Colonic mucosa (tissue), 4 donors: ENCODE measurements at regions not wholly inside any gene's neighbourhood (a gene's known extent, or its start where the extent isn't known, plus 50 kb on each side); places are given as distances from the start of the nearest gene placed in this dataset.

Experiments
- DNase-seq: peaks from one replicate; pipeline ENCODE4 v3.0.0-alpha.2; 2020
- H3K27ac ChIP-seq: fragments of 200-600 bp; one replicate; pipeline ENCODE4 v1.8.0; 2021
- H3K27me3 ChIP-seq: fragments of 200-600 bp; one replicate; pipeline ENCODE4 v1.8.0; 2021
- H3K36me3 ChIP-seq: fragments of 200-600 bp; one replicate; pipeline ENCODE4 v1.8.0; 2021
- H3K4me1 ChIP-seq: fragments of 200-600 bp; one replicate; pipeline ENCODE4 v1.8.0; 2021; ENCODE audit warnings: mild to moderate bottlenecking
- H3K4me3 ChIP-seq: fragments of 200-600 bp; one replicate; pipeline ENCODE4 v1.8.0; 2021
- H3K9ac ChIP-seq, 2 donors: one replicate each; pipeline ENCODE4 v1.7.0; 2013; ENCODE audit warnings: control low read depth in 2 of 2, low read depth in 2 of 2, low read length in 2 of 2
- H3K9me3 ChIP-seq: fragments of 200-600 bp; one replicate; pipeline ENCODE4 v1.8.0; 2021
- CTCF ChIP-seq: fragments of 200-600 bp; IDR thresholded peaks from one replicate; pipeline ENCODE4 v1.8.0; 2022; ENCODE audit warnings: antibody characterized with exemption, mild to moderate bottlenecking
- intact Hi-C: fragments of 100-400 bp; cut with DNase I; formaldehyde crosslinking; loops from one replicate; pipeline ENCODE4 v1.14.1; 2022
- donor health status: healthy.
- donor health status: DM: no; HTN: no; CAD: no.
- donor health status: DM: no; HTN: no; CAD: no.

GRCh38 chr2:200189964-200190363 lies 116.5 kb upstream of the SPATS2L start:
- H3K9ac ChIP-seq, result no peak overlapping the region
- intact Hi-C loops, result no loop called here

GRCh38 chr2:200193331-200193730 lies 113.2 kb upstream of the SPATS2L start:
- Histone ChIP-seq H3K27me3 (no peaks in the 10 kb centered on the region), H3K4me1 (no peaks in the 10 kb centered on the region), H3K36me3 (no peaks in the 10 kb centered on the region), H3K9me3 (no peaks in the 10 kb centered on the region), H3K27ac (no peak overlapping the region), H3K9ac (no peak overlapping the region), H3K4me3 (no peak overlapping the region)
- no peak for DNase-seq
- no peak for TF ChIP-seq CTCF
- intact Hi-C loops, result no loop called here

More at GRCh38 chr2:200189964-200190363, 116.5 kb upstream of the SPATS2L start:
- TF ChIP-seq CTCF, result no peak
- H3K4me3 ChIP-seq, result no peak overlapping the region
- H3K27me3 ChIP-seq, result no peaks in the 10 kb centered on the region
- H3K36me3 ChIP-seq, result no peaks in the 10 kb centered on the region
- H3K4me1 ChIP-seq, result no peaks in the 10 kb centered on the region
- H3K27ac ChIP-seq, result no peak overlapping the region
- DNase-seq, result no peak
- H3K9me3 ChIP-seq, result no peaks in the 10 kb centered on the region

- Histone ChIP-seq H3K9me3 (no peaks in the 10 kb centered on the region), H3K4me3 (no peak overlapping the region), H3K4me1 (no peaks in the 10 kb centered on the region), H3K27me3 (no peaks in the 10 kb centered on the region), H3K36me3 (no peaks in the 10 kb centered on the region), H3K9ac (no peak overlapping the region), H3K27ac (no peak overlapping the region)
- intact Hi-C loops, result no loop called here
- DNase-seq, result no peak
- no peak for TF ChIP-seq CTCF
Observed at GRCh38 chr2:200193791-200194190, 112.7 kb upstream of the SPATS2L start.

GRCh38 chr2:200194746-200195145 lies 111.7 kb upstream of the SPATS2L start:
- Histone ChIP-seq H3K9ac (no peak overlapping the region), H3K27me3 (no peaks in the 10 kb centered on the region), H3K9me3 (no peaks in the 10 kb centered on the region), H3K4me3 (no peak overlapping the region), H3K4me1 (no peaks in the 10 kb centered on the region), H3K36me3 (no peaks in the 10 kb centered on the region), H3K27ac (no peak overlapping the region)
- intact Hi-C loops, result no loop called here
- DNase-seq, result no peak
- no peak for TF ChIP-seq CTCF

- Histone ChIP-seq H3K4me1 (no peaks in the 10 kb centered on the region), H3K27me3 (no peaks in the 10 kb centered on the region), H3K36me3 (no peaks in the 10 kb centered on the region), H3K27ac (no peak overlapping the region), H3K9me3 (no peaks in the 10 kb centered on the region), H3K4me3 (no peak overlapping the region), H3K9ac (no peak overlapping the region)
- no peak for TF ChIP-seq CTCF
- DNase-seq, result no peak
- intact Hi-C loops, result no loop called here
Observed at GRCh38 chr2:200199005-200199404, 107.5 kb upstream of the SPATS2L start.
